H9 (cell line): ENCODE measurements at regions not wholly inside any gene's neighbourhood (a gene's known extent, or its start where the extent isn't known, plus 50 kb on each side); places are given as distances from the start of the nearest gene placed in this dataset.

ENCODE experiments used
- DNase-seq: peaks from one replicate; pipeline ENCODE4 v3.0.0-alpha.2; 2017
- H2AFZ ChIP-seq: one replicate; pipeline ENCODE4 v1.6.1; 2013; ENCODE audit warnings: mild to moderate bottlenecking, low read length, control low read depth, moderate library complexity
- H2AK5ac ChIP-seq: 2 replicates; pipeline ENCODE4 v1.6.1; 2013; ENCODE audit warnings: low read length, control low read depth, mixed read lengths; ENCODE audit not compliant: insufficient read length
- H2BK120ac ChIP-seq: one replicate; pipeline ENCODE4 v1.6.1; 2013; ENCODE audit warnings: low read depth, mild to moderate bottlenecking, low read length, control low read depth, inconsistent platforms; ENCODE audit not compliant: poor library complexity, severe bottlenecking
- H2BK12ac ChIP-seq: 2 replicates; pipeline ENCODE4 v1.6.1; 2013; ENCODE audit warnings: low read length, control low read depth, mixed read lengths, low read depth; ENCODE audit not compliant: insufficient read length
- H2BK15ac ChIP-seq: 2 replicates; pipeline ENCODE4 v1.6.1; 2013; ENCODE audit warnings: low read depth, low read length, control low read depth
- H2BK20ac ChIP-seq: one replicate; pipeline ENCODE4 v1.6.1; 2013; ENCODE audit warnings: low read depth, mild to moderate bottlenecking, low read length, control low read depth, inconsistent platforms; ENCODE audit not compliant: poor library complexity, severe bottlenecking
- H2BK5ac ChIP-seq: 2 replicates; pipeline ENCODE4 v1.6.1; 2013; ENCODE audit warnings: low read length, control low read depth, mixed read lengths; ENCODE audit not compliant: insufficient read length
- H3K14ac ChIP-seq: 2 replicates; pipeline ENCODE4 v1.6.1; 2013; ENCODE audit warnings: low read length, control low read depth; ENCODE audit not compliant: insufficient read depth
- H3K18ac ChIP-seq: 2 replicates; pipeline ENCODE4 v1.6.1; 2013; ENCODE audit warnings: low read depth, mild to moderate bottlenecking, mixed read lengths, low read length, control low read depth; ENCODE audit not compliant: insufficient read length
- H3K23ac ChIP-seq: 2 replicates; pipeline ENCODE4 v1.6.1; 2013; ENCODE audit warnings: low read length, control low read depth, mixed read lengths, low read depth; ENCODE audit not compliant: insufficient read length
- H3K23me2 ChIP-seq: 2 replicates; pipeline ENCODE4 v1.6.1; 2013; ENCODE audit warnings: low read depth, mild to moderate bottlenecking, mixed read lengths, low read length, control low read depth; ENCODE audit not compliant: insufficient read length, poor library complexity, severe bottlenecking
- H3K27ac ChIP-seq: 2 replicates; pipeline ENCODE4 v1.5.1; 2013; ENCODE audit warnings: low read length, control low read depth, mixed read lengths, low read depth; ENCODE audit not compliant: insufficient read length
- H3K27me3 ChIP-seq: 2 replicates; pipeline ENCODE4 v1.6.1; 2013; ENCODE audit warnings: low read length, control low read depth, inconsistent platforms; ENCODE audit not compliant: insufficient read depth
- H3K4ac ChIP-seq: 2 replicates; pipeline ENCODE4 v1.6.1; 2013; ENCODE audit warnings: low read depth, mild to moderate bottlenecking, control low read depth, inconsistent platforms, low read length, moderate library complexity
- H3K4me1 ChIP-seq: 2 replicates; pipeline ENCODE4 v1.6.1; 2013; ENCODE audit warnings: low read length, control low read depth, inconsistent platforms; ENCODE audit not compliant: insufficient read depth
- H3K4me2 ChIP-seq: 2 replicates; pipeline ENCODE4 v1.6.1; 2013; ENCODE audit warnings: low read length, control low read depth, mixed read lengths; ENCODE audit not compliant: insufficient read length, insufficient read depth
- H3K56ac ChIP-seq: 2 replicates; pipeline ENCODE4 v1.6.1; 2013; ENCODE audit warnings: low read depth, mild to moderate bottlenecking, mixed read lengths, low read length, control low read depth; ENCODE audit not compliant: insufficient read length
- H3K79me1 ChIP-seq: 2 replicates; pipeline ENCODE4 v1.6.1; 2013; ENCODE audit warnings: low read depth, mild to moderate bottlenecking, moderate library complexity, low read length, control low read depth, inconsistent platforms; ENCODE audit not compliant: insufficient read depth, poor library complexity, severe bottlenecking
- H3K79me2 ChIP-seq: 2 replicates; pipeline ENCODE4 v1.6.1; 2013; ENCODE audit warnings: low read length, control low read depth, inconsistent platforms; ENCODE audit not compliant: insufficient read depth
- H3K9ac ChIP-seq: 2 replicates; pipeline ENCODE4 v1.6.1; 2013; ENCODE audit warnings: low read length, control low read depth, mixed read lengths; ENCODE audit not compliant: insufficient read length; ENCODE audit errors: extremely low read depth
- H3K9me3 ChIP-seq: one replicate; pipeline ENCODE4 v1.6.1; 2013; ENCODE audit warnings: low read depth, low read length, inconsistent platforms; ENCODE audit not compliant: control insufficient read depth
- H3T11ph ChIP-seq: one replicate; pipeline ENCODE4 v1.6.1; 2013; ENCODE audit warnings: mild to moderate bottlenecking, low read length, control low read depth, inconsistent platforms
- H4K20me1 ChIP-seq: one replicate; pipeline ENCODE4 v1.6.1; 2013; ENCODE audit not compliant: control insufficient read depth, insufficient read length, insufficient read depth
- H4K5ac ChIP-seq: 2 replicates; pipeline ENCODE4 v1.6.1; 2013; ENCODE audit warnings: low read depth, mild to moderate bottlenecking, mixed read lengths, low read length, control low read depth; ENCODE audit not compliant: insufficient read length
- H4K8ac ChIP-seq: replicated peaks from 2 replicates; pipeline ENCODE4 v1.6.1; 2013; ENCODE audit warnings: low read length, control low read depth, mixed read lengths, low read depth; ENCODE audit not compliant: insufficient read length
- H4K91ac ChIP-seq: 2 replicates; pipeline ENCODE4 v1.6.1; 2013; ENCODE audit warnings: low read depth, mild to moderate bottlenecking, moderate library complexity, mixed read lengths, low read length, control low read depth; ENCODE audit not compliant: insufficient read length
- H3K27ac Mint-ChIP-seq, 3 experiments: 2 replicates in 2 of 3; 3 replicates in 1 of 3; pipeline ENCODE4 v1.8.0; 2020 to 2021; ENCODE audit warnings: mixed read lengths in 3 of 3, mild to moderate bottlenecking in 1 of 3, moderate library complexity in 1 of 3
- H3K27me3 Mint-ChIP-seq: 2 replicates; pipeline ENCODE4 v1.8.0; 2021; ENCODE audit warnings: low read depth, mild to moderate bottlenecking, moderate library complexity, mixed read lengths
- H3K36me3 Mint-ChIP-seq, 3 experiments: 2 replicates in 2 of 3; 3 replicates in 1 of 3; pipeline ENCODE4 v1.8.0; 2020 to 2021; ENCODE audit warnings: low read depth in 3 of 3, mixed read lengths in 3 of 3; ENCODE audit not compliant: insufficient read depth in 1 of 3
- H3K4me1 Mint-ChIP-seq, 2 experiments: 2 replicates each; pipeline ENCODE4 v1.8.0; 2020; ENCODE audit warnings: mixed read lengths in 2 of 2
- H3K4me3 Mint-ChIP-seq, 2 experiments: 2 replicates in 1 of 2; 3 replicates in 1 of 2; pipeline ENCODE4 v1.8.0; 2020 to 2021; ENCODE audit warnings: mild to moderate bottlenecking in 2 of 2, mixed read lengths in 2 of 2, moderate library complexity in 1 of 2
- H3K9me3 Mint-ChIP-seq, 2 experiments: 2 replicates in 1 of 2; 3 replicates in 1 of 2; pipeline ENCODE4 v1.8.0; 2020; ENCODE audit warnings: mild to moderate bottlenecking in 2 of 2, mixed read lengths in 2 of 2, moderate library complexity in 1 of 2
- WGBS: extraction: QIAGEN DNeasy Blood & Tissue Kit; methylation state at CpG from one replicate; pipeline ENCODE4 v1.1.7; 2013; ENCODE audit warnings: missing lambda C conversion rate, low lambda C conversion rate, mixed read lengths; ENCODE audit not compliant: insufficient read length; ENCODE audit errors: extremely low coverage; 5-methylcytosine and 5-hydroxymethylcytosine counted together
- TF ChIP-seq, protein P1 (sequence below): fragments of 200-600 bp; sonication (generic); conservative IDR thresholded peaks from 3 replicates; pipeline ENCODE4 v1.8.0; 2021; ENCODE audit warnings: antibody characterized with exemption, mild to moderate bottlenecking

- no peak overlapping the region for H2AK5ac ChIP-seq
- H2BK120ac ChIP-seq, result no peak overlapping the region
- no peak overlapping the region for H2BK15ac ChIP-seq
- Mint-ChIP-seq H3K36me3 (peaks cover 1 to 21% (median 10%) of the 10 kb centered on the region in 3 experiments; a peak in 6 of 7 replicates), H3K9me3 (peaks cover 13 to 16% of the 10 kb centered on the region in 2 experiments), H3K27me3 (peaks cover 21% of the 10 kb centered on the region), H3K27ac (peak overlapping the region in 1 of 3 experiments; percentile 24; a peak in 1 of 7 replicates), H3K4me1 (peaks cover 30 to 32% of the 10 kb centered on the region in 2 experiments), H3K4me3 (no peak overlapping the region)
- H3K9me3 ChIP-seq, result no peaks in the 10 kb centered on the region
- H3K14ac ChIP-seq, result no peak overlapping the region
- H2BK12ac ChIP-seq, result no peak overlapping the region
- H3T11ph ChIP-seq, result no peak overlapping the region
- WGBS, result no CpG with 5 or more reads among the region's 1 CpG
- H3K4me1 ChIP-seq, result no peaks in the 10 kb centered on the region; the same call in 1 of the 2 replicates
- no peak overlapping the region for H3K9ac ChIP-seq
- TF ChIP-seq, protein P1, sequence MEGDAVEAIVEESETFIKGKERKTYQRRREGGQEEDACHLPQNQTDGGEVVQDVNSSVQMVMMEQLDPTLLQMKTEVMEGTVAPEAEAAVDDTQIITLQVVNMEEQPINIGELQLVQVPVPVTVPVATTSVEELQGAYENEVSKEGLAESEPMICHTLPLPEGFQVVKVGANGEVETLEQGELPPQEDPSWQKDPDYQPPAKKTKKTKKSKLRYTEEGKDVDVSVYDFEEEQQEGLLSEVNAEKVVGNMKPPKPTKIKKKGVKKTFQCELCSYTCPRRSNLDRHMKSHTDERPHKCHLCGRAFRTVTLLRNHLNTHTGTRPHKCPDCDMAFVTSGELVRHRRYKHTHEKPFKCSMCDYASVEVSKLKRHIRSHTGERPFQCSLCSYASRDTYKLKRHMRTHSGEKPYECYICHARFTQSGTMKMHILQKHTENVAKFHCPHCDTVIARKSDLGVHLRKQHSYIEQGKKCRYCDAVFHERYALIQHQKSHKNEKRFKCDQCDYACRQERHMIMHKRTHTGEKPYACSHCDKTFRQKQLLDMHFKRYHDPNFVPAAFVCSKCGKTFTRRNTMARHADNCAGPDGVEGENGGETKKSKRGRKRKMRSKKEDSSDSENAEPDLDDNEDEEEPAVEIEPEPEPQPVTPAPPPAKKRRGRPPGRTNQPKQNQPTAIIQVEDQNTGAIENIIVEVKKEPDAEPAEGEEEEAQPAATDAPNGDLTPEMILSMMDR, result no peak
- H4K91ac ChIP-seq, result no peak overlapping the region
- no peaks in the 10 kb centered on the region for H4K20me1 ChIP-seq
- H3K23me2 ChIP-seq, result no peaks in the 10 kb centered on the region
- no peak for DNase-seq
- H2AFZ ChIP-seq, result no peak overlapping the region
- no peak overlapping the region for H2BK20ac ChIP-seq
- no peak overlapping the region for H4K8ac ChIP-seq
- H3K56ac ChIP-seq, result no peak overlapping the region
- no peak overlapping the region for H3K27ac ChIP-seq
- H3K23ac ChIP-seq, result no peak overlapping the region
- H3K18ac ChIP-seq, result no peak overlapping the region
- no peak overlapping the region for H3K4me2 ChIP-seq
- H4K5ac ChIP-seq, result no peak overlapping the region
- no peaks in the 10 kb centered on the region; the same call in 1 of the 2 replicates for H3K27me3 ChIP-seq
- H3K79me2 ChIP-seq, result no peaks in the 10 kb centered on the region
- H3K79me1 ChIP-seq, result no peaks in the 10 kb centered on the region
- no peak overlapping the region for H3K4ac ChIP-seq
- no peak overlapping the region for H2BK5ac ChIP-seq
Observed at GRCh38 chr18:25729072-25729471, 361.3 kb downstream of the SS18 start.
